Mammary epithelial cell (primary cell): ENCODE measurements at regions not wholly inside any gene's neighbourhood (a gene's known extent, or its start where the extent isn't known, plus 50 kb on each side); places are given as distances from the start of the nearest gene placed in this dataset.

Experiments used
- CTCF ChIP-seq, 2 donors: IDR thresholded peaks in 1 of 2; conservative IDR thresholded peaks in 1 of 2; 2 replicates each; pipeline ENCODE4 v1.5.1; 2011 to 2012; ENCODE audit warnings: inconsistent platforms in 2 of 2, low read length in 2 of 2, mild to moderate bottlenecking in 2 of 2, control low read depth in 1 of 2, low read depth in 1 of 2; ENCODE audit not compliant: insufficient read depth in 1 of 2; ENCODE audit errors: extremely low read depth in 1 of 2
- EZH2 ChIP-seq: IDR thresholded peaks from 2 replicates; pipeline ENCODE4 v1.6.1; 2012; ENCODE audit warnings: low read length, inconsistent platforms, borderline replicate concordance

GRCh38 chr17:54760836-54761235 is 139.8 kb upstream of the TOM1L1 start:
- TF ChIP-seq CTCF (conservative IDR thresholded peaks at IDR 0.05 in 1 of 2, IDR thresholded peaks at IDR 0.05 in 1 of 2; ENCODE audit: extremely low read depth in 1 of 2, insufficient read depth in 1 of 2, low read depth in 1 of 2, low read length in 2 of 2) (no peak), EZH2 (no peak)
